ENCODE measurements at regions not wholly inside any gene's neighbourhood (a gene's known extent, or its start where the extent isn't known, plus 50 kb on each side); places are given as distances from the start of the nearest gene placed in this dataset.
"Not testable (repeated sequence)": the region's sequence is repeated elsewhere in the genome, so short reads cannot be mapped to it uniquely, and the experiment has no call there.

DNA sequence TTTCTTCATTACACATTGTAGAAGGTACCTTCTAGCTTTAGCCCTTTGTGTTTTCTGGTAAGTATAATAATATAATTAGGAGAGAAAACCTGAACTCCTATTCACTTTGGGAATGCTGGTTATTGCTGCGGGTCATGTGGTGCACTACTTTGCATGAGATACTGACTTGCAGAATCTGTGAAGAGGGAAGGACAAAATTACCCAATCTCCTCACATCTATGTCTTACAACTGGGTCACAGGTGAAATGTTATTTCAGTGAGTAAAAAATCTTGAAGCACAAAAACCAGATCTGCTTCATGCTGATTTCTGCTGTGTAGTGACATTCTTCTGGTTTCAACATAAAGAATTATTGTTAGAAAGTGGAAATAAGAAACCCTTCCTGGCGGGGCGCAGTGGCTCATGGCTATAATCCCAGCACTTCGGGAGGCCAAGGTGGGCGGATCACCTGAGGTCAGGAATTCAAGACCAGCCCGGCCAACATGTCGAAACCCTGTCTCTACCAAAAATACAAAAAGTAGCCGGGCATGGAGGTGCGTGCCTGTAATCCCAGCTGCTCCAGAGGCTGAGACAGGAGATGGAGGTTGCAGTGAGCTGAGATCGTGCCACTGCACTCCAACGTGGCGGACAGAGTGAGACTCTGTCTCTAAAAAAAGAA is 211.0 kb upstream of the REG3G start:
- no peak for TF ChIP-seq CTCF (IDR thresholded peaks at IDR 0.05; ENCODE audit: extremely low read depth, missing control alignments)
- DNase-seq (ENCODE audit: low spot score), result no peak

DNA sequence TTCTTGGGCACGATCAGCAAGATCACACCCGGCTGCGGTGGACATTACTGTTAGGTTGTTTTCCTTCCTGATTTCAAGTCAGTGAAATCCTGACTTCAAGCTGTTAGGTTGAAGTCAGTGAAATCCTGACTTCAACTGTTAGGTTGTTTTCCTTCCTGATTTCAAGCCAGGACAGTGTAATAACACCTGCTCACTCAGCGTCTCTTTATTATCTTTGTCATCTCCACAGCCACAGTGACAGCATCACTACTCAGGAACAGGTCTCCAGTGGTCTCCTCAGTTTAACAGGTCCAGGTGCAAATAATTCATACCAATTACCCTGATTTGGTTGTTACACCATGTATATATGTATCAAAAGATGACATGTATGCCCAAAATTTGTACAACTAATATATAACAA is 208.1 kb upstream of the REG3G start:
- DNase-seq (ENCODE audit: low spot score), result no peak
- TF ChIP-seq CTCF (IDR thresholded peaks at IDR 0.05; ENCODE audit: extremely low read depth, missing control alignments), result no peak

DNA sequence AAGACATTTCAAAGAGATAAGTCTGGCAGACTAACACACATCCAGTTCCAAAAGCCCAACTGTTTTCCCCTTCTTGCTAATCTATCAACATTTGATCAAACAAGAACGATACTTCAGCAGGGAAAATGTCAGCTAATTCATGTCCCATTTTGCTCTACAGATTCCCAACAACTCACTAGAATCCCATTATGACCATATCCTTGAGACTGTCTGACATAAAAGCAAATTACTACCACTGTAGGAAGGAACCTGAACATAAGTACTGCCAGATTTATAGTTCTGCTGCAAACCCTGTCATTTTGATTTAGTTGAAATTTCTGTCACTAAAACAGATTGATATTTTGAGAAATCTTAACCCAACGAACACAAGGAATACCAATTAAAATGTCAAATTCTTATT is 193.0 kb upstream of the REG3G start:
- no peak for TF ChIP-seq CTCF (IDR thresholded peaks at IDR 0.05; ENCODE audit: extremely low read depth, missing control alignments)
- DNase-seq (ENCODE audit: low spot score), result no peak

GRCh38 chr2:78839259-78839658 is 186.2 kb upstream of the REG3G start:
- TF ChIP-seq CTCF (IDR thresholded peaks at IDR 0.05; ENCODE audit: extremely low read depth, missing control alignments), result no peak
- DNase-seq (ENCODE audit: low spot score), result no peak

DNA sequence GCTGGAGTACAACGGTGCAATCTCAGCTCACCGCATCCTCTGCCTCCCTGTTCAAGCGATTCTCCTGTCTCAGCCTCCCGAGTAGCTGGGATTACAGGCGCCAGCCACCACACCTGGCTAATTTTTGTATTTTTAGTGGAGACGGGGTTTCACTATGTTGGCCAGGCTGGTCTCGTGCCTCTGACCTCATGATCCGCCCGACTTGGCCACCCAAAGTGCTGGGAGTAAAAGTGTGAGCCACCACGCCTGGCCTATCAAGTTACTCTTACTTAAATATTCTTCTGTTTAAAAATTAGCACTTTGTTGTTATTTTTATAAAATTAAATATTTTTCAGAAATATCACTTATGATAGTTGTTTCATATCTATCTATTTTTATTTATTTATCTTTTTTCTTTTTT is 185.2 kb upstream of the REG3G start:
- DNase-seq (ENCODE audit: low spot score), result not testable (repeated sequence)

GRCh38 chr2:78845664-78846185 is 179.8 kb upstream of the REG3G start:
- no peak for DNase-seq (ENCODE audit: low spot score)
- no peak for TF ChIP-seq CTCF (IDR thresholded peaks at IDR 0.05; ENCODE audit: extremely low read depth, missing control alignments)

DNA sequence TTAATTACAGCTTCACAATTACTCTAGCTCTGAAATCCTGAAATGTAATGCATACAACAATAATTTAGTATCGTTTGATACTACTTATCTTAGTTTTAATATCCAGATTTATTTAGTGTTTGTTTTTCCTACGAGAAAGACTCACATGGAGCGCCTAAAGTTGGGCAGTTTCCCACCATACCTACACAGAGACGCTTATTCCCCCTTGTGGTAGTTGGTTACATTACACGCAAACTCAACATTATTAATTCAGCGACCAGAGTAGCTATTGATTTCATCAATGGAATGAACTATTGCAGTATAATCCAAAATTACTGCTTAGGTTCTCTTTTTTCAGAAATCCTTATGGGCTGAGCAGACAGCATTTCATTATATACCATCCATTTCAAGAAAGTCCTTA is 164.0 kb upstream of the REG3G start:
- DNase-seq (ENCODE audit: low spot score), result peak; percentile 6

More for the DNA sequence above, 164.0 kb upstream of the REG3G start:
- peak; percentile 26 for TF ChIP-seq CTCF (IDR thresholded peaks at IDR 0.05; ENCODE audit: extremely low read depth, missing control alignments)

Data from GM20000 (cell line).